Fibroblast of upper back skin (primary cell): ENCODE measurements at regions not wholly inside any gene's neighbourhood (a gene's known extent, or its start where the extent isn't known, plus 50 kb on each side); places are given as distances from the start of the nearest gene placed in this dataset.
A peak's percentile ranks its signal among the peaks of the same experiment; 100 is the strongest.
"Not testable (repeated sequence)": the region's sequence is repeated elsewhere in the genome, so short reads cannot be mapped to it uniquely, and the experiment has no call there.

Experiments used
- DNase-seq: peaks from one replicate; pipeline ENCODE4 v3.0.0-alpha.2; 2013

GRCh38 chr11:79668575-79668974 is 227.7 kb upstream of the TENM4 start:
- no peak for DNase-seq

- no peak for DNase-seq
Observed at GRCh38 chr11:79667380-79667779, 226.6 kb upstream of the TENM4 start.

GRCh38 chr11:79663017-79663416 is 222.2 kb upstream of the TENM4 start:
- no peak for DNase-seq

GRCh38 chr11:79661373-79661772 is 220.5 kb upstream of the TENM4 start:
- DNase-seq: no peak

GRCh38 chr11:79648766-79649520 is 208.1 kb upstream of the TENM4 start:
- no peak for DNase-seq

GRCh38 chr11:79637219-79637618 is 196.4 kb upstream of the TENM4 start:
- DNase-seq: no peak

GRCh38 chr11:79634905-79635304 is 194.1 kb upstream of the TENM4 start:
- no peak for DNase-seq

- no peak for DNase-seq
Observed at GRCh38 chr11:79627281-79627680, 186.5 kb upstream of the TENM4 start.

GRCh38 chr11:79626135-79627075 is 185.6 kb upstream of the TENM4 start:
- DNase-seq: peak; percentile 28

GRCh38 chr11:79623375-79623774 is 182.5 kb upstream of the TENM4 start:
- no peak for DNase-seq

- peak; percentile 21 for DNase-seq
Observed at GRCh38 chr11:79617561-79617960, 176.7 kb upstream of the TENM4 start.

GRCh38 chr11:79616392-79616851 is 175.6 kb upstream of the TENM4 start:
- no peak for DNase-seq

- no peak for DNase-seq
Observed at GRCh38 chr11:79615425-79615824, 174.6 kb upstream of the TENM4 start.

- DNase-seq: no peak
Observed at GRCh38 chr11:79610678-79611077, 169.8 kb upstream of the TENM4 start.

GRCh38 chr11:79610139-79610538 is 169.3 kb upstream of the TENM4 start:
- DNase-seq: no peak

GRCh38 chr11:79609511-79609910 is 168.7 kb upstream of the TENM4 start:
- DNase-seq: no peak

- DNase-seq: not testable (repeated sequence)
Observed at GRCh38 chr11:79606461-79606860, 165.6 kb upstream of the TENM4 start.

GRCh38 chr11:79600711-79601110 is 159.9 kb upstream of the TENM4 start:
- DNase-seq: peak; percentile 69

- no peak for DNase-seq
Observed at GRCh38 chr11:79594834-79595233, 154.0 kb upstream of the TENM4 start.

- DNase-seq: no peak
Observed at GRCh38 chr11:79592824-79593223, 152.0 kb upstream of the TENM4 start.

GRCh38 chr11:79592406-79592805 is 151.6 kb upstream of the TENM4 start:
- no peak for DNase-seq

GRCh38 chr11:79582434-79582833 is 141.6 kb upstream of the TENM4 start:
- no peak for DNase-seq

- no peak for DNase-seq
Observed at GRCh38 chr11:79579063-79579462, 138.2 kb upstream of the TENM4 start.

GRCh38 chr11:79578116-79578515 is 137.3 kb upstream of the TENM4 start:
- no peak for DNase-seq
